ENCODE measurements at regions not wholly inside any gene's neighbourhood (a gene's known extent, or its start where the extent isn't known, plus 50 kb on each side); places are given as distances from the start of the nearest gene placed in this dataset.

- Histone ChIP-seq H3K4me3 (ENCODE audit: control extremely low read depth in 1 of 5, extremely low read depth in 1 of 5, insufficient read depth in 1 of 5, low read depth in 2 of 5, low read length in 4 of 5) (no peak overlapping the region), H3K27ac (ENCODE audit: low read length in 2 of 2) (no peak overlapping the region), H3K27me3 (replicated peaks in 1 of 4; ENCODE audit: control extremely low read depth in 1 of 4, control insufficient read depth in 3 of 4, insufficient read depth in 4 of 4, low read length in 3 of 4) (no peaks in the 10 kb centered on the region), H3K9ac (ENCODE audit: low read length) (no peak overlapping the region), H3K4me2 (replicated peaks; ENCODE audit: low read depth, low read length, poor library complexity, severe bottlenecking) (no peak overlapping the region), H2AFZ (ENCODE audit: insufficient read depth, low read depth, low read length, poor library complexity, severe bottlenecking) (no peak overlapping the region), H3K4me1 (ENCODE audit: control insufficient read depth in 2 of 2, insufficient read depth in 2 of 2, low read length in 2 of 2) (no peaks in the 10 kb centered on the region), H3K9me3 (ENCODE audit: control extremely low read depth in 1 of 3, control insufficient read depth in 2 of 3, insufficient read depth in 1 of 3, low read length in 2 of 3) (no peaks in the 10 kb centered on the region), H4K20me1 (ENCODE audit: control insufficient read depth, insufficient read depth, low read length, poor library complexity, severe bottlenecking) (no peaks in the 10 kb centered on the region), H3K79me2 (ENCODE audit: control insufficient read depth, insufficient read depth, low read length) (no peaks in the 10 kb centered on the region), H3K36me3 (replicated peaks in 1 of 2; ENCODE audit: control extremely low read depth in 1 of 2, control insufficient read depth in 1 of 2, extremely low read depth in 1 of 2, insufficient read depth in 2 of 2, low read length in 1 of 2) (no peaks in the 10 kb centered on the region)
- intact Hi-C loops (cut with micrococcal nuclease): no loop called here
- H3K27me3 Mint-ChIP-seq: peaks cover 6% of the 10 kb centered on the region
- POLR2A ChIA-PET: no interaction called here
- no peak overlapping the region for H3K27ac Mint-ChIP-seq
- no peak for ATAC-seq (ENCODE audit: low read depth)
- H3K4me1 Mint-ChIP-seq: no peaks in the 10 kb centered on the region
- no peak for TF ChIP-seq CTCF (IDR thresholded peaks at IDR 0.05)
- TF ChIP-seq EZH2 (IDR thresholded peaks at IDR 0.05; ENCODE audit: borderline replicate concordance, insufficient read depth, low read depth, low read length, poor library complexity, severe bottlenecking): no peak
- H3K4me3 Mint-ChIP-seq: no peak overlapping the region
- CTCF ChIA-PET: no interaction called here
- 35% methylated on average over 7 of the region's 10 CpGs for WGBS (ENCODE audit: insufficient coverage)
- no peaks in the 10 kb centered on the region for H3K9me3 Mint-ChIP-seq (ENCODE audit: insufficient read depth)
- no peak for DNase-seq
Measured at GRCh38 chr6:74066168-74066871, 370.3 kb downstream of the CD109 start.

- no CpG with 5 or more reads among the region's 1 CpG for WGBS (ENCODE audit: insufficient coverage)
- POLR2A ChIA-PET: no interaction called here
Measured at GRCh38 chr6:74065705-74066104, 369.7 kb downstream of the CD109 start.

More at GRCh38 chr6:74065705-74066104, 369.7 kb downstream of the CD109 start:
- CTCF ChIA-PET: no interaction called here
- H2AFZ ChIP-seq (ENCODE audit: insufficient read depth, low read depth, low read length, poor library complexity, severe bottlenecking): no peak overlapping the region
- H3K4me3 ChIP-seq (ENCODE audit: control extremely low read depth in 1 of 5, extremely low read depth in 1 of 5, insufficient read depth in 1 of 5, low read depth in 2 of 5, low read length in 4 of 5): no peak overlapping the region
- H3K4me1 Mint-ChIP-seq: no peaks in the 10 kb centered on the region
- no peak overlapping the region for H3K27ac ChIP-seq (ENCODE audit: low read length in 2 of 2)
- H3K27ac Mint-ChIP-seq: no peak overlapping the region
- no peak overlapping the region for H3K9ac ChIP-seq (ENCODE audit: low read length)
- no peaks in the 10 kb centered on the region for H3K27me3 ChIP-seq (replicated peaks in 1 of 4; ENCODE audit: control extremely low read depth in 1 of 4, control insufficient read depth in 3 of 4, insufficient read depth in 4 of 4, low read length in 3 of 4)
- no peaks in the 10 kb centered on the region for H4K20me1 ChIP-seq (ENCODE audit: control insufficient read depth, insufficient read depth, low read length, poor library complexity, severe bottlenecking)
- H3K9me3 ChIP-seq (ENCODE audit: control extremely low read depth in 1 of 3, control insufficient read depth in 2 of 3, insufficient read depth in 1 of 3, low read length in 2 of 3): no peaks in the 10 kb centered on the region
- H3K4me3 Mint-ChIP-seq: no peak overlapping the region
- no peak overlapping the region for H3K4me2 ChIP-seq (replicated peaks; ENCODE audit: low read depth, low read length, poor library complexity, severe bottlenecking)
- no peaks in the 10 kb centered on the region for H3K79me2 ChIP-seq (ENCODE audit: control insufficient read depth, insufficient read depth, low read length)
- no peak for TF ChIP-seq EZH2 (IDR thresholded peaks at IDR 0.05; ENCODE audit: borderline replicate concordance, insufficient read depth, low read depth, low read length, poor library complexity, severe bottlenecking)
- no peak for TF ChIP-seq CTCF (IDR thresholded peaks at IDR 0.05)
- ATAC-seq (ENCODE audit: low read depth) (no peak), DNase-seq (no peak)
- no peaks in the 10 kb centered on the region for H3K4me1 ChIP-seq (ENCODE audit: control insufficient read depth in 2 of 2, insufficient read depth in 2 of 2, low read length in 2 of 2)
- peaks cover 6% of the 10 kb centered on the region for H3K27me3 Mint-ChIP-seq
- H3K36me3 ChIP-seq (replicated peaks in 1 of 2; ENCODE audit: control extremely low read depth in 1 of 2, control insufficient read depth in 1 of 2, extremely low read depth in 1 of 2, insufficient read depth in 2 of 2, low read length in 1 of 2): no peaks in the 10 kb centered on the region
- H3K9me3 Mint-ChIP-seq (ENCODE audit: insufficient read depth): no peaks in the 10 kb centered on the region
- intact Hi-C loops (cut with micrococcal nuclease): no loop called here
